VCaP (cell line): ENCODE measurements at regions not wholly inside any gene's neighbourhood (a gene's known extent, or its start where the extent isn't known, plus 50 kb on each side); places are given as distances from the start of the nearest gene placed in this dataset.

Source experiments
- H3K27ac ChIP-seq: fragments of 450-650 bp; 2 replicates; pipeline ENCODE4 v1.5.1; 2017
- CTCF ChIP-seq: fragments of 450-650 bp; conservative IDR thresholded peaks from 2 replicates; pipeline ENCODE4 v1.5.1; 2017; ENCODE audit warnings: mild to moderate bottlenecking, moderate library complexity

DNA sequence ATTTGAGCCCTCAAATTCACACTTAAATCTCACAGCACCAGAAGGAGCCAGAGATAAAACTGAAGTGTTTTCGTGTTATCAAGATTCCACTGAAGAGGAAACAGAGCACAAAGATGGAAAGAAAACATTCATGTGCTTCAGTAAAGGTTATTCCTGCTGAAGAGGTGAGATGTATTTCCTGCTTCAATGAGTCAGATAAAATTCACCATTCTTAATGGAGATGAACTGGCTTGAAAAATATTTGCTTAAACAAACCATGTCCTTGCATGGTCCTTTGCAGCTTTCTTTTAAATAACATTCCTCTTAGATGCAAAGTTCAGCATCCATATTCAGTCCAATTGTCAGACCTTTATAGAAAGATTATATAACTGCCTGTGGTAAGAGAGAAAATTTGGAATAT lies 294.2 kb downstream of the IPMK start:
- TF ChIP-seq CTCF, result no peak
- no peak overlapping the region for H3K27ac ChIP-seq

- no peak overlapping the region for H3K27ac ChIP-seq
- no peak for TF ChIP-seq CTCF
Measured at GRCh38 chr10:57972783-57973182, 294.9 kb downstream of the IPMK start.

DNA sequence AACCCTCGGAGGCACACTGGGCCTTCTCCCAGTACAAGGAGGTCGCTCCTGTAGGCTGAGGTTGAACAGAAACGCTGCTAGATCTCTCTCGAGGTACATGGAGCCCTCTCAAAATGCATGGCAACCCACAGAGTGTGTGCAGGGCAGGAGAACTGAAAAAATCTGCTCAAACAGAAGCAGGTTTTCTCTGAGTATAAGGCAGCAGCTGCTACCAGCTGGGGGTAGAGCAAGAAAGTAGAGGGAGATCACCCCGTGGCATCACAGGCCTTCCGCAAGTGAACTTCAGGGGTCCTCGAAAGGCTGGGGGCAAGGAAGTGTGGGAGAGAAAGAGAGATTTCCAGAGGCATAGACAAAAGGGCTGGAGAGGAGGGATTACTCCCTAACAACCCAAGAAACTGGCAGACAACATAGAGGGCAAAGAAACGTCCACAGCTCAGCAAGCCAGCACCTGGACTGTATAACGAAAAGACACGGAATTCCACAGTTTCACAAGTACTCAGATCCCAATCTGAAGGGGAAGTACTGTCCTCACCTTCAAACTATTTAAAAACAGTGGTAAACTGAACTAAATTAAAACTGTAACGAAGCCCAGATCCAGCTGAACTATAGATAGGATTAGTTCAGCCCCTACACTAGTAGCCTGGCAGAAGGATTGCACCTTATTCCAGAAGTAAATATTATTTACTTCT lies 299.2 kb downstream of the IPMK start:
- TF ChIP-seq CTCF, result no peak

GRCh38 chr10:57964351-57964750 lies 303.3 kb downstream of the IPMK start:
- TF ChIP-seq CTCF, result no peak
- no peak overlapping the region for H3K27ac ChIP-seq

More for the DNA sequence above, 299.2 kb downstream of the IPMK start:
- H3K27ac ChIP-seq, result no peak overlapping the region

DNA sequence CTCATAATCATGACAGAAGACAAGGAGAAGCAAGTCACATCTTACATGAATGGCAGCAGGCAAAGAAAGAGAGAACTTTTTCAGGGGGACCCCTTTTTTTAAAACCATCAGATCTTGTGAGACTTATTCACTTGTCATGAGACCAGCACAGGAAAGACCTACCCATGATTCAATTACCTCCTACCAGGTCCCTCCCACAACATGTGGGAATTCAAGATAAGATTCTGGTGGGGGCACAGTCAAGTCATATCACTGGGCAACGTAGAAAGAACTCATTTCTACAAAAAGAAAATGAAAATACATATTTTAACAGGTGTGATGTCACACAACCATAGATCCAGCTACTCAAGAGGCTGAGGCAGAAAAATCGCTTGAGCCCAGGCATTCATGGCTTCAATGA lies 304.1 kb downstream of the IPMK start:
- TF ChIP-seq CTCF, result no peak
- H3K27ac ChIP-seq, result no peak overlapping the region

DNA sequence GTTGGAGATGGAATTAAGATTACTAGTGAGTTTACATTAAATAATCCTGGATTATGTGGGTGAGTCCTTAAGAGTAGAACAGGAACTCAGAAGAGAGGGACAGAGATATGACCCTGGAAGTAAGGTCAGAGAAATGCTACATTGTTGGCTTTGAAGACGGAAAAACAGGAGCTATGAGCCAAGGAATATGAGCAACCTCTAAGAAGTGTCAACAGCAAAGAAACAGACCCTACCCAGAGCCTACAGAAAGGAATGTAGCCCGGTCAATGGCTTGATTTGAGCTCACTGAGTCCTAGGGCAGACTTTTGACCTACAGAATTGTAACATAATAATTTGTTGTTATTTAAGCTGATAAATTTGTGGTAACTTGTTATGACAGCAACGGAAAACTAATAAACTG lies 304.9 kb downstream of the IPMK start:
- TF ChIP-seq CTCF, result no peak

DNA sequence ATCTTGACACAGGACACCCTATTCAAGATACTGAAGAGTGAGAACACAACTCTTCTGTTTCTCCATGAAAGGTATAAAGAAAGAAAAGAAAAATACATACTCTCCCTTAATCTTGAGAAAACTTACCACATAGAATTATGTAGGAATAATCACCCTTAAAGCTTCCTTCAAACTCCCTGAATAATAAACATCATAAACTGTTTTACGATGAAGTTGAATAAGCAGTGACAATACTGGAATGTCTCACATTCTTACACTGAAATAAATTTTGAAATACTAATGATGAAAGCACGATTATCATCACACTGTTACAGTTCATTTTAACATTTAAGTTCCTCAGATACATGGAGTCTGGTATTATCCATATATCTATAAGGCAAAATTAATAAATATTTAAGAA lies 306.2 kb downstream of the IPMK start:
- TF ChIP-seq CTCF, result no peak

More for the DNA sequence above, 304.9 kb downstream of the IPMK start:
- no peak overlapping the region for H3K27ac ChIP-seq

More for the DNA sequence above, 306.2 kb downstream of the IPMK start:
- H3K27ac ChIP-seq, result no peak overlapping the region
